Neural cell (in vitro differentiated cells): ENCODE measurements at regions not wholly inside any gene's neighbourhood (a gene's known extent, or its start where the extent isn't known, plus 50 kb on each side); places are given as distances from the start of the nearest gene placed in this dataset.

Experiments
- CTCF ChIP-seq: fragments of 450-650 bp; IDR thresholded peaks from 2 replicates; pipeline ENCODE4 v1.5.1; 2014; ENCODE audit warnings: antibody characterized with exemption, mild to moderate bottlenecking, moderate library complexity; ENCODE audit not compliant: poor library complexity, severe bottlenecking
- EZH2 ChIP-seq: fragments of 200-600, 300-800 bp; shearing (Covaris generic), sonication (generic); IDR thresholded peaks from 2 replicates; pipeline ENCODE4 v1.6.1; 2014; ENCODE audit warnings: antibody characterized with exemption, low read length, borderline replicate concordance, mild to moderate bottlenecking; ENCODE audit not compliant: insufficient read depth, poor library complexity, severe bottlenecking

GRCh38 chr4:173769568-173769967, 239.5 kb upstream of the HAND2 start:
- TF ChIP-seq CTCF = no peak
- no peak for TF ChIP-seq EZH2
